Gastrocnemius medialis (tissue), 4 donors: ENCODE measurements at regions not wholly inside any gene's neighbourhood (a gene's known extent, or its start where the extent isn't known, plus 50 kb on each side); places are given as distances from the start of the nearest gene placed in this dataset.

Experiments
- CTCF ChIP-seq, 5 experiments: fragments of 450-650 bp in 3 of 5; fragments of 200-600 bp in 2 of 5; sonication (generic) in 2 of 5; IDR thresholded peaks in 4 of 5; conservative IDR thresholded peaks in 1 of 5; 1 replicate in 4 of 5; 2 replicates in 1 of 5; pipeline ENCODE4 v1.5.1; 2016 to 2019; ENCODE audit warnings: antibody characterized with exemption in 5 of 5, mild to moderate bottlenecking in 3 of 5, moderate library complexity in 3 of 5
- POLR2A ChIP-seq, 2 donors: fragments of 450-650 bp; IDR thresholded peaks; one replicate each; pipeline ENCODE4 v1.6.1; 2017; ENCODE audit warnings: antibody characterized with exemption in 2 of 2, mild to moderate bottlenecking in 2 of 2, moderate library complexity in 2 of 2

- TF ChIP-seq POLR2A (IDR thresholded peaks at IDR 0.05) (no peak), CTCF (IDR thresholded peaks at IDR 0.05 in 4 of 5, conservative IDR thresholded peaks at IDR 0.05 in 1 of 5) (no peak)
Observed at GRCh38 chr16:73730481-73731090, 566.0 kb upstream of the PSMD7 start.
